ENCODE measurements at regions not wholly inside any gene's neighbourhood (a gene's known extent, or its start where the extent isn't known, plus 50 kb on each side); places are given as distances from the start of the nearest gene placed in this dataset.

DNA sequence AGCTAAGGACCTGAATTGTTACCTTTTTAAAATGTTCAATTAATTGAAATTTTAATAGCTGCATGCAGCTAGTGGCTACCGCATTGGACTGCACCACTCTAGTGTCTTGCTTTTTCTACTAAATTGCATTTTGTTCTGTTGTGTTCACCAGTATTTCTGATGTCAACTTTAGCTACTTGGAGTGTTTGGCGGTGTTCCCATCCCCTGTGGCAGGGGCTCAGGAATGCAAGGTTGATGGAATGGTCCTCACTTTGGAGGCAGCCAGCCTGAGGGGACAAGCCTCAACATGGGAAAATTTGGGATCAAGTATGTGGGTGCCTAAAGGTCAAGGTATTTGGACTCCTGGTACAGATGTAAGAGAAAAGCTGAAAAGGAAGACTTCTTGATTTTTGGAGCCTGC is 194.6 kb upstream of the PRNP start:
- no peak overlapping the region for H3K4ac ChIP-seq (ENCODE audit: low read depth, low read length)
- no peak overlapping the region for H2AK5ac ChIP-seq (ENCODE audit: insufficient read length, low read length)
- Mint-ChIP-seq H3K36me3 (ENCODE audit: insufficient read depth in 1 of 3, low read depth in 3 of 3) (no peaks in the 10 kb centered on the region), H3K27ac (no peak overlapping the region), H3K9me3 (peaks cover 0 to 2% of the 10 kb centered on the region in 2 experiments; a peak in 2 of 5 replicates), H3K4me3 (no peak overlapping the region), H3K27me3 (ENCODE audit: low read depth) (no peaks in the 10 kb centered on the region), H3K4me1 (peaks cover 6 to 13% of the 10 kb centered on the region in 2 experiments)
- H2BK20ac ChIP-seq (ENCODE audit: low read depth, low read length, poor library complexity, severe bottlenecking): peak overlapping the region; percentile 60
- H4K8ac ChIP-seq (replicated peaks; ENCODE audit: insufficient read length, low read depth, low read length): no peak overlapping the region
- no peaks in the 10 kb centered on the region for H4K20me1 ChIP-seq (ENCODE audit: control insufficient read depth, insufficient read depth, insufficient read length)
- H3K79me1 ChIP-seq (ENCODE audit: insufficient read depth, low read depth, low read length, poor library complexity, severe bottlenecking): no peaks in the 10 kb centered on the region
- no peak overlapping the region for H3K14ac ChIP-seq (ENCODE audit: insufficient read depth, low read length)
- no peak overlapping the region for H3K27ac ChIP-seq (ENCODE audit: insufficient read length, low read depth, low read length)
- no peak overlapping the region for H2BK5ac ChIP-seq (ENCODE audit: insufficient read length, low read length)
- no peak overlapping the region for H4K91ac ChIP-seq (ENCODE audit: insufficient read length, low read depth, low read length)
- H3K23ac ChIP-seq (ENCODE audit: insufficient read length, low read depth, low read length): no peak overlapping the region
- no peak overlapping the region for H2BK120ac ChIP-seq (ENCODE audit: low read depth, low read length, poor library complexity, severe bottlenecking)
- no peak overlapping the region for H2BK12ac ChIP-seq (ENCODE audit: insufficient read length, low read depth, low read length)
- H3T11ph ChIP-seq (ENCODE audit: low read length): no peak overlapping the region
- DNase-seq: no peak
- peaks cover 5% of the 10 kb centered on the region; the same call in 1 of the 2 replicates for H3K4me1 ChIP-seq (ENCODE audit: insufficient read depth, low read length)
- H3K9me3 ChIP-seq (ENCODE audit: control insufficient read depth, low read depth, low read length): no peaks in the 10 kb centered on the region
- no peaks in the 10 kb centered on the region for H3K23me2 ChIP-seq (ENCODE audit: insufficient read length, low read depth, low read length, poor library complexity, severe bottlenecking)
- H3K79me2 ChIP-seq (ENCODE audit: insufficient read depth, low read length): no peaks in the 10 kb centered on the region
- no peaks in the 10 kb centered on the region for H3K27me3 ChIP-seq (ENCODE audit: insufficient read depth, low read length)
- H2AFZ ChIP-seq (ENCODE audit: low read length): no peak overlapping the region
- H3K56ac ChIP-seq (ENCODE audit: insufficient read length, low read depth, low read length): no peak overlapping the region
- WGBS (ENCODE audit: extremely low coverage, insufficient read length, low lambda C conversion rate): no CpG with 5 or more reads among the region's 2 CpGs
- H3K18ac ChIP-seq (ENCODE audit: insufficient read length, low read depth, low read length): no peak overlapping the region
- TF ChIP-seq, protein P1, sequence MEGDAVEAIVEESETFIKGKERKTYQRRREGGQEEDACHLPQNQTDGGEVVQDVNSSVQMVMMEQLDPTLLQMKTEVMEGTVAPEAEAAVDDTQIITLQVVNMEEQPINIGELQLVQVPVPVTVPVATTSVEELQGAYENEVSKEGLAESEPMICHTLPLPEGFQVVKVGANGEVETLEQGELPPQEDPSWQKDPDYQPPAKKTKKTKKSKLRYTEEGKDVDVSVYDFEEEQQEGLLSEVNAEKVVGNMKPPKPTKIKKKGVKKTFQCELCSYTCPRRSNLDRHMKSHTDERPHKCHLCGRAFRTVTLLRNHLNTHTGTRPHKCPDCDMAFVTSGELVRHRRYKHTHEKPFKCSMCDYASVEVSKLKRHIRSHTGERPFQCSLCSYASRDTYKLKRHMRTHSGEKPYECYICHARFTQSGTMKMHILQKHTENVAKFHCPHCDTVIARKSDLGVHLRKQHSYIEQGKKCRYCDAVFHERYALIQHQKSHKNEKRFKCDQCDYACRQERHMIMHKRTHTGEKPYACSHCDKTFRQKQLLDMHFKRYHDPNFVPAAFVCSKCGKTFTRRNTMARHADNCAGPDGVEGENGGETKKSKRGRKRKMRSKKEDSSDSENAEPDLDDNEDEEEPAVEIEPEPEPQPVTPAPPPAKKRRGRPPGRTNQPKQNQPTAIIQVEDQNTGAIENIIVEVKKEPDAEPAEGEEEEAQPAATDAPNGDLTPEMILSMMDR (conservative IDR thresholded peaks at IDR 0.05): no peak
- no peak overlapping the region for H3K4me2 ChIP-seq (ENCODE audit: insufficient read depth, insufficient read length, low read length)
- H2BK15ac ChIP-seq (ENCODE audit: low read depth, low read length): no peak overlapping the region
- no peak overlapping the region for H4K5ac ChIP-seq (ENCODE audit: insufficient read length, low read depth, low read length)
- no peak overlapping the region for H3K9ac ChIP-seq (ENCODE audit: extremely low read depth, insufficient read length, low read length)

Data from H9 (cell line).